Lower leg skin (tissue), 4 donors: ENCODE measurements at regions not wholly inside any gene's neighbourhood (a gene's known extent, or its start where the extent isn't known, plus 50 kb on each side); places are given as distances from the start of the nearest gene placed in this dataset.

Experiments
- DNase-seq, 2 donors: peaks; one replicate each; pipeline ENCODE4 v3.0.0-alpha.2; 2019; ENCODE audit warnings: low spot score in 2 of 2
- H3K4me3 ChIP-seq: fragments of 200-600 bp; sonication (generic); 2 replicates; pipeline ENCODE4 v1.5.1; 2017; ENCODE audit warnings: mild to moderate bottlenecking, low read depth; ENCODE audit not compliant: poor library complexity, severe bottlenecking
- POLR2A ChIP-seq, 2 donors: fragments of 450-650 bp; IDR thresholded peaks; one replicate each; pipeline ENCODE4 v1.6.1; 2016 to 2017; ENCODE audit warnings: antibody characterized with exemption in 2 of 2, mild to moderate bottlenecking in 1 of 2, moderate library complexity in 1 of 2
- WGBS, 2 donors: methylation state at CpG; one replicate each; pipeline ENCODE4 v1.1.5; 2018; 5-methylcytosine and 5-hydroxymethylcytosine counted together
- intact Hi-C: fragments of 100-400 bp; cut with DNase I; formaldehyde crosslinking; loops from one replicate; pipeline ENCODE4 v1.15.0; 2023; ENCODE audit warnings: low total_unique reads
- TF ChIP-seq, protein P1 (sequence below), 3 donors: fragments of 450-650 bp; IDR thresholded peaks; one replicate each; pipeline ENCODE4 v1.5.1; 2016; ENCODE audit warnings: antibody characterized with exemption in 3 of 3, mild to moderate bottlenecking in 3 of 3, moderate library complexity in 2 of 3

DNA sequence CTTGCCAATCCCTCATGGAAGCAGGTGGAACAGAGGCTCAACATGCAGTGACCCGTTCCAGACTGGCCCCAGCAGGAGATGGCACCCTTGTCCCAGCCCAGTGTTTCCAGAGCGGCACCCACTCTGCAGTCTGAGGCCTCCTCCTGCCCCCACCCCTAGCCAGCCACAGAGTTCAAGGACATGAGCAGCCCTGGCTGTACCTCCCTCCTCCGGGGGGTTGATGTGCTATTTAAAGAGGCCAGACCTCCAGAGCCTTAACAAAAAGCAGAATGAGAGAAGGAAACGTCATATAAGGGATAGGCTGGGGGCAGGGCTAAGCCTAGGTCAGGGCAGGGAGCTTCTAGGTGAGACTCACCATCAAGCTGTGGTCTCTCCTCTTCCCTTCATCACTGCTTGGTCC lies 115.7 kb upstream of the NANOS1 start:
- DNase-seq = no peak
- TF ChIP-seq, protein P1, sequence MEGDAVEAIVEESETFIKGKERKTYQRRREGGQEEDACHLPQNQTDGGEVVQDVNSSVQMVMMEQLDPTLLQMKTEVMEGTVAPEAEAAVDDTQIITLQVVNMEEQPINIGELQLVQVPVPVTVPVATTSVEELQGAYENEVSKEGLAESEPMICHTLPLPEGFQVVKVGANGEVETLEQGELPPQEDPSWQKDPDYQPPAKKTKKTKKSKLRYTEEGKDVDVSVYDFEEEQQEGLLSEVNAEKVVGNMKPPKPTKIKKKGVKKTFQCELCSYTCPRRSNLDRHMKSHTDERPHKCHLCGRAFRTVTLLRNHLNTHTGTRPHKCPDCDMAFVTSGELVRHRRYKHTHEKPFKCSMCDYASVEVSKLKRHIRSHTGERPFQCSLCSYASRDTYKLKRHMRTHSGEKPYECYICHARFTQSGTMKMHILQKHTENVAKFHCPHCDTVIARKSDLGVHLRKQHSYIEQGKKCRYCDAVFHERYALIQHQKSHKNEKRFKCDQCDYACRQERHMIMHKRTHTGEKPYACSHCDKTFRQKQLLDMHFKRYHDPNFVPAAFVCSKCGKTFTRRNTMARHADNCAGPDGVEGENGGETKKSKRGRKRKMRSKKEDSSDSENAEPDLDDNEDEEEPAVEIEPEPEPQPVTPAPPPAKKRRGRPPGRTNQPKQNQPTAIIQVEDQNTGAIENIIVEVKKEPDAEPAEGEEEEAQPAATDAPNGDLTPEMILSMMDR (IDR thresholded peaks at IDR 0.05) = no peak
- no peak for TF ChIP-seq POLR2A (IDR thresholded peaks at IDR 0.05)
- no peak overlapping the region for H3K4me3 ChIP-seq
- WGBS, 2 donors = 49 to 74% methylated on average over 4 of the region's 4 CpGs
- intact Hi-C loops = no loop called here

DNA sequence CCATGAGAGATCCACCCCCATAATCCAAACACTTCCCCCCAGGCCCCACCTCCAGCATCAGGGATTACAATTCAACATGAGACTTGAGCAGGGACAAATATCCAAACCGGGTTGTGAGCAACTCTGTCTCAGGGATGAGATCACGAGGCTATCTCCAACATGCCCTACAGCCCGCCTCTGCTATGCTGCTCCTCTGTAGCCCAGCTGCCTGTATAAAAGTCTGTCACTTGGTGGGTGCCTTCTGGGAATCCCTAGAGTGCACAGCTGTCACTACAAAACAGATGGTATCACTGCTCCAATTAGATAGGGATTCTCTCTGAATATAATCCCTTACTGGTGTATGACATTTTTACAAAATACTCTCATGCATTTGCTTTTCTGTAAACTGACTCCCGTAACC lies 114.9 kb upstream of the NANOS1 start:
- no peak overlapping the region for H3K4me3 ChIP-seq
- WGBS, 2 donors = 68 to 75% methylated on average over 4 of the region's 4 CpGs
- intact Hi-C loops = no loop called here
- no peak for TF ChIP-seq POLR2A (IDR thresholded peaks at IDR 0.05)
- TF ChIP-seq, protein P1 (IDR thresholded peaks at IDR 0.05) = no peak
- DNase-seq = no peak

DNA sequence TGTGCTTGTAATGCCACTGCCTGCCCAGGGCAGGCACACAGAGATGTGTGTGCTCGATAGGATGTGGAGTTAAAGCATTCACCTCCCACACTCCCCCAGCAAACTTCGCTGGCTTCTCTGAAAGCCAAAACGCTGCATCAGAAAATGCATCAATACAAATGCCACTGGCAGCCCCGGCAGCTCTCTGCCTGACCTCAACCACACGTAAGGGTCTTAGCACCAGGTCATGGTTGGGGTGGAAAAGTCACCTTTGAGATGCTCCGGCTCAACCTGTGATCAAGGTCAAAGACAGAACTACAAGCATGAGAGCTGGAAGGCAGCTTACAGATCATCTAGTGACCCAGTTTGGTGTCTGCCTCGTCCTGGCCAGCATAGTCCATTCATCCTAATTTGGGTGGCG lies 114.4 kb upstream of the NANOS1 start:
- no peak for TF ChIP-seq POLR2A (IDR thresholded peaks at IDR 0.05)
- TF ChIP-seq, protein P1 (IDR thresholded peaks at IDR 0.05) = no peak
- no peak overlapping the region for H3K4me3 ChIP-seq
- 93 to 96% methylated on average over 8 of the region's 8 CpGs for WGBS, 2 donors
- DNase-seq = no peak
- intact Hi-C loops = no loop called here

DNA sequence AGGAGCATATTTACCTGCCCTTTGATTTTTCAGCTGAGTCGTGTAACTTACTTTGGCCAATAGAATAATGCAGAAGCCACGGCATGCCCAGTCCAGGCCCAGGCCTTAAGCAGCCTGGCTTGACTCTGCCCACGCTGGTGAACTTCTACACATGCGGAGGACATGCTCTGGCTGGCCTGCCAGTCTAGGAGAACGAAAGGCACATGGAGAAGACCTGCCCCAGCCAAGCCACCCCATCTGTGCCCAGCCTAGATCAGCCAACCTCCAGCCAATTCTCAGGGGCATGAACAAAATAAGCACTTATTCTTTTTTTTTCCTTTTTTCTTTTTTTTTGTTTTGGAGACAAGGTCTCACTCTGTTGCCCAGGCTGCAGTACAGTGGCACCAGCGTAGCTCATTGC lies 112.7 kb upstream of the NANOS1 start:
- no peak for TF ChIP-seq POLR2A (IDR thresholded peaks at IDR 0.05)
- TF ChIP-seq, protein P1 (IDR thresholded peaks at IDR 0.05) = no peak
- intact Hi-C loops = no loop called here
- WGBS, 2 donors = 86 to 93% methylated on average over 6 of the region's 6 CpGs
- no peak for DNase-seq
- H3K4me3 ChIP-seq = no peak overlapping the region

DNA sequence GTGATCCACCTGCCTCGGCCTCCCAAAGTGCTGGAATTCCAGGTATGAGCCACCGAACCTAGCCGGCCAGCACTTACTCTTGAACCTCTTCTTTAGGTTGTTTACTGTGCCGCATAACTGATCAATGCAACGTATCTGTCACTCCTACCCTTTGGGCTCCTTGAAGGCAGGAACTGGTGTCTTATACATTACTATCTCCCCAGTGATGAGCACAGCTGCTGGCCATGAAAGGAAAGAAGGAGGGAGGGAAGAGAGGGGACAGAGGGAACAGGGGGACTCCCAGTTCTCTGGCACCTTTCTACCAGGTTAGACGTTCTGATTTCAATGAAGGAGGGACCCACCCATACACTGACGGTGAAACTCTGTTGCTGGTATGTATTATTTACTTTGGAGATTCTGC lies 111.8 kb upstream of the NANOS1 start:
- WGBS, 2 donors = 84 to 88% methylated on average over 7 of the region's 7 CpGs
- intact Hi-C loops = no loop called here
- DNase-seq = no peak
- TF ChIP-seq, protein P1 (IDR thresholded peaks at IDR 0.05) = no peak
- no peak for TF ChIP-seq POLR2A (IDR thresholded peaks at IDR 0.05)
- no peak overlapping the region for H3K4me3 ChIP-seq

DNA sequence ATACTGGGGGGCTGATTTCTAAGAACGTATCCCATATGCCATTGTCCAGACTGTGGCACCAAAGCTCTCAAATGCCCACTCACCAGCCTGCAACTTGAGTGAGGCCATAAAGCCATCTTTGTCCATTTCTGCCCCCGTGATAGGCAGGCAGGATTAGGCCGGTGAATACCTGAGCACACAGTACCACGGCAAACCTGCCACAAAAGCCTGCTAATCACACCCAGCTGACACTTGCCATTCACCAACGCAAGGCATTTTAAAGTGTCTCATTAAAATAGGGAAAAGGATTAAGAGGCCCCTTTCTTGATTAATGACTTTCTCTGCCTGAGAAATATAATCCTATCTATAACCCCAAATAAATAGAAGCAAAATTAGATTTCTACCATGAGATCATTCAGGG lies 111.4 kb upstream of the NANOS1 start:
- DNase-seq = no peak
- intact Hi-C loops = no loop called here
- 67 to 72% methylated on average over 5 of the region's 5 CpGs for WGBS, 2 donors
- TF ChIP-seq, protein P1 (IDR thresholded peaks at IDR 0.05) = no peak
- TF ChIP-seq POLR2A (IDR thresholded peaks at IDR 0.05) = no peak
- H3K4me3 ChIP-seq = no peak overlapping the region
